Activated CD4-positive, alpha-beta memory T cell treated with anti-CD3 and anti-CD28 coated beads for 36 hours (primary cell): ENCODE measurements at regions not wholly inside any gene's neighbourhood (a gene's known extent, or its start where the extent isn't known, plus 50 kb on each side); places are given as distances from the start of the nearest gene placed in this dataset.

Experiments
- CTCF ChIA-PET: fragments of 350-600 bp; sonication (Branson Sonifier 250); formaldehyde crosslinking; loops from one replicate; lab custom pipeline; 2021; ENCODE audit warnings: antibody characterized with exemption, inconsistent platforms; lab: Charles Lee
- POLR2A ChIA-PET: fragments of 350-600 bp; sonication (Branson Sonifier 250); formaldehyde crosslinking; loops from one replicate; lab custom pipeline; 2021; ENCODE audit warnings: antibody characterized with exemption; lab: Charles Lee
- DNase-seq: peaks from one replicate; pipeline ENCODE4 v3.0.0-alpha.2; 2020
- H3K27ac Mint-ChIP-seq: one replicate; pipeline ENCODE4 v1.8.0; 2021; ENCODE audit warnings: mixed read lengths
- H3K27me3 Mint-ChIP-seq: one replicate; pipeline ENCODE4 v1.8.0; 2021; ENCODE audit warnings: mixed read lengths
- H3K36me3 Mint-ChIP-seq: one replicate; pipeline ENCODE4 v1.8.0; 2021; ENCODE audit warnings: mixed read lengths
- H3K4me1 Mint-ChIP-seq: one replicate; pipeline ENCODE4 v1.8.0; 2021; ENCODE audit warnings: low read depth, mixed read lengths
- H3K4me3 Mint-ChIP-seq: one replicate; pipeline ENCODE4 v1.8.0; 2021; ENCODE audit warnings: mild to moderate bottlenecking, mixed read lengths
- H3K9me3 Mint-ChIP-seq: one replicate; pipeline ENCODE4 v1.8.0; 2021; ENCODE audit warnings: mixed read lengths
- intact Hi-C: fragments of 100-400 bp; cut with micrococcal nuclease; formaldehyde crosslinking; loops from one replicate; pipeline ENCODE4 v1.15.1; 2023

GRCh38 chr18:79579807-79580497 is 99.7 kb upstream of the CTDP1 start:
- DNase-seq: no peak
- intact Hi-C loops: no loop called here
- no peaks in the 10 kb centered on the region for H3K9me3 Mint-ChIP-seq
- no peaks in the 10 kb centered on the region for H3K27me3 Mint-ChIP-seq
- H3K36me3 Mint-ChIP-seq: no peaks in the 10 kb centered on the region
- no peak overlapping the region for H3K4me3 Mint-ChIP-seq
- ChIA-PET POLR2A (no interaction called here), CTCF (no interaction called here)
- no peaks in the 10 kb centered on the region for H3K4me1 Mint-ChIP-seq
- H3K27ac Mint-ChIP-seq: no peak overlapping the region

GRCh38 chr18:79580498-79581171 is 99.0 kb upstream of the CTDP1 start:
- ChIA-PET CTCF (no interaction called here), POLR2A (no interaction called here)
- no peaks in the 10 kb centered on the region for H3K4me1 Mint-ChIP-seq
- DNase-seq: no peak
- no peaks in the 10 kb centered on the region for H3K36me3 Mint-ChIP-seq
- H3K27ac Mint-ChIP-seq: no peak overlapping the region
- no peaks in the 10 kb centered on the region for H3K27me3 Mint-ChIP-seq
- intact Hi-C loops: no loop called here
- H3K4me3 Mint-ChIP-seq: no peak overlapping the region
- no peaks in the 10 kb centered on the region for H3K9me3 Mint-ChIP-seq

- Mint-ChIP-seq H3K27ac (no peak overlapping the region), H3K27me3 (no peaks in the 10 kb centered on the region), H3K4me1 (no peaks in the 10 kb centered on the region), H3K4me3 (no peak overlapping the region), H3K9me3 (no peaks in the 10 kb centered on the region), H3K36me3 (no peaks in the 10 kb centered on the region)
- POLR2A ChIA-PET: no interaction called here
- DNase-seq: no peak
- intact Hi-C loops: no loop called here
- CTCF ChIA-PET: no interaction called here
These were observed 98.2 kb upstream of the CTDP1 start for GRCh38 chr18:79581406-79581805.

GRCh38 chr18:79581911-79582310 is 97.7 kb upstream of the CTDP1 start:
- no peaks in the 10 kb centered on the region for H3K9me3 Mint-ChIP-seq
- no peak overlapping the region for H3K4me3 Mint-ChIP-seq
- H3K27me3 Mint-ChIP-seq: no peaks in the 10 kb centered on the region
- H3K27ac Mint-ChIP-seq: no peak overlapping the region
- intact Hi-C loops: no loop called here
- no peaks in the 10 kb centered on the region for H3K4me1 Mint-ChIP-seq
- ChIA-PET CTCF (no interaction called here), POLR2A (no interaction called here)
- DNase-seq: no peak
- H3K36me3 Mint-ChIP-seq: no peaks in the 10 kb centered on the region

GRCh38 chr18:79582978-79583377 is 96.6 kb upstream of the CTDP1 start:
- H3K27ac Mint-ChIP-seq: no peak overlapping the region
- no peaks in the 10 kb centered on the region for H3K27me3 Mint-ChIP-seq
- H3K4me3 Mint-ChIP-seq: no peak overlapping the region
- CTCF ChIA-PET: no interaction called here
- H3K36me3 Mint-ChIP-seq: no peaks in the 10 kb centered on the region
- POLR2A ChIA-PET: no interaction called here
- no peak for DNase-seq
- H3K9me3 Mint-ChIP-seq: no peaks in the 10 kb centered on the region
- H3K4me1 Mint-ChIP-seq: no peaks in the 10 kb centered on the region
- intact Hi-C loops: no loop called here

- CTCF ChIA-PET: no interaction called here
- intact Hi-C loops: no loop called here
- DNase-seq: no peak
- no peak overlapping the region for H3K4me3 Mint-ChIP-seq
- H3K4me1 Mint-ChIP-seq: no peaks in the 10 kb centered on the region
- POLR2A ChIA-PET: no interaction called here
- H3K27ac Mint-ChIP-seq: no peak overlapping the region
- H3K27me3 Mint-ChIP-seq: no peaks in the 10 kb centered on the region
- no peaks in the 10 kb centered on the region for H3K36me3 Mint-ChIP-seq
- H3K9me3 Mint-ChIP-seq: no peaks in the 10 kb centered on the region
These were observed 96.2 kb upstream of the CTDP1 start for GRCh38 chr18:79583426-79583825.

GRCh38 chr18:79583984-79584401 is 95.6 kb upstream of the CTDP1 start:
- POLR2A ChIA-PET: no interaction called here
- no peaks in the 10 kb centered on the region for H3K9me3 Mint-ChIP-seq
- H3K36me3 Mint-ChIP-seq: no peaks in the 10 kb centered on the region
- no peaks in the 10 kb centered on the region for H3K27me3 Mint-ChIP-seq
- no peak overlapping the region for H3K4me3 Mint-ChIP-seq
- no peak overlapping the region for H3K27ac Mint-ChIP-seq
- no peaks in the 10 kb centered on the region for H3K4me1 Mint-ChIP-seq
- no peak for DNase-seq
- CTCF ChIA-PET: no interaction called here
- intact Hi-C loops: no loop called here

- Mint-ChIP-seq H3K9me3 (no peaks in the 10 kb centered on the region), H3K4me1 (no peaks in the 10 kb centered on the region), H3K27me3 (no peaks in the 10 kb centered on the region), H3K36me3 (no peaks in the 10 kb centered on the region), H3K4me3 (no peak overlapping the region), H3K27ac (no peak overlapping the region)
- CTCF ChIA-PET: no interaction called here
- POLR2A ChIA-PET: no interaction called here
- intact Hi-C loops: no loop called here
- DNase-seq: no peak
These were observed 94.9 kb upstream of the CTDP1 start for GRCh38 chr18:79584491-79585394.

- ChIA-PET CTCF (no interaction called here), POLR2A (no interaction called here)
- no peak for DNase-seq
- H3K36me3 Mint-ChIP-seq: no peaks in the 10 kb centered on the region
- H3K9me3 Mint-ChIP-seq: no peaks in the 10 kb centered on the region
- no peak overlapping the region for H3K27ac Mint-ChIP-seq
- no peaks in the 10 kb centered on the region for H3K27me3 Mint-ChIP-seq
- intact Hi-C loops: no loop called here
- H3K4me3 Mint-ChIP-seq: no peak overlapping the region
- H3K4me1 Mint-ChIP-seq: no peaks in the 10 kb centered on the region
These were observed 93.9 kb upstream of the CTDP1 start for GRCh38 chr18:79585395-79586370.

- CTCF ChIA-PET: no interaction called here
- Mint-ChIP-seq H3K4me1 (no peaks in the 10 kb centered on the region), H3K27ac (no peak overlapping the region), H3K27me3 (no peaks in the 10 kb centered on the region), H3K36me3 (no peaks in the 10 kb centered on the region), H3K9me3 (no peaks in the 10 kb centered on the region), H3K4me3 (no peak overlapping the region)
- intact Hi-C loops: no loop called here
- DNase-seq: no peak
- POLR2A ChIA-PET: no interaction called here
These were observed 93.0 kb upstream of the CTDP1 start for GRCh38 chr18:79586436-79587225.

GRCh38 chr18:79587226-79587741 is 92.3 kb upstream of the CTDP1 start:
- ChIA-PET CTCF (no interaction called here), POLR2A (no interaction called here)
- intact Hi-C loops: no loop called here
- no peaks in the 10 kb centered on the region for H3K36me3 Mint-ChIP-seq
- no peaks in the 10 kb centered on the region for H3K9me3 Mint-ChIP-seq
- H3K4me1 Mint-ChIP-seq: no peaks in the 10 kb centered on the region
- H3K27me3 Mint-ChIP-seq: no peaks in the 10 kb centered on the region
- no peak overlapping the region for H3K4me3 Mint-ChIP-seq
- DNase-seq: no peak
- H3K27ac Mint-ChIP-seq: no peak overlapping the region
